Trophoblast cell (in vitro differentiated cells and primary cell): ENCODE measurements at regions not wholly inside any gene's neighbourhood (a gene's known extent, or its start where the extent isn't known, plus 50 kb on each side); places are given as distances from the start of the nearest gene placed in this dataset.
"Not testable (repeated sequence)": the region's sequence is repeated elsewhere in the genome, so short reads cannot be mapped to it uniquely, and the experiment has no call there.

Experiments used
- DNase-seq, 2 donors: peaks; one replicate each; pipeline ENCODE4 v3.0.0-alpha.2; 2016
- H2AFZ ChIP-seq: 2 replicates; pipeline ENCODE4 v1.6.1; 2013; ENCODE audit warnings: low read length, moderate library complexity, mild to moderate bottlenecking; ENCODE audit not compliant: insufficient read depth, poor library complexity
- H2AK5ac ChIP-seq: 2 replicates; pipeline ENCODE4 v1.6.1; 2013; ENCODE audit warnings: mild to moderate bottlenecking, low read length
- H2BK120ac ChIP-seq: 2 replicates; pipeline ENCODE4 v1.6.1; 2013; ENCODE audit warnings: low read length, mild to moderate bottlenecking, moderate library complexity; ENCODE audit not compliant: insufficient read depth, poor library complexity
- H2BK12ac ChIP-seq: 2 replicates; pipeline ENCODE4 v1.6.1; 2013; ENCODE audit warnings: mild to moderate bottlenecking, low read length, moderate library complexity
- H2BK5ac ChIP-seq: 2 replicates; pipeline ENCODE4 v1.6.1; 2013; ENCODE audit warnings: low read length, low read depth, moderate library complexity, mild to moderate bottlenecking; ENCODE audit not compliant: poor library complexity
- H3K14ac ChIP-seq: 2 replicates; pipeline ENCODE4 v1.6.1; 2013; ENCODE audit warnings: mild to moderate bottlenecking, low read length
- H3K18ac ChIP-seq: 2 replicates; pipeline ENCODE4 v1.6.1; 2013; ENCODE audit warnings: mild to moderate bottlenecking, low read length
- H3K23ac ChIP-seq: 2 replicates; pipeline ENCODE4 v1.6.1; 2013; ENCODE audit warnings: low read length
- H3K27ac ChIP-seq: 2 replicates; pipeline ENCODE4 v1.5.1; 2013; ENCODE audit warnings: low read depth, mild to moderate bottlenecking, inconsistent platforms, low read length, moderate library complexity
- H3K27me3 ChIP-seq: 2 replicates; pipeline ENCODE4 v1.6.1; 2013; ENCODE audit warnings: inconsistent platforms, mild to moderate bottlenecking, low read length, moderate library complexity; ENCODE audit not compliant: insufficient read depth
- H3K36me3 ChIP-seq, 2 experiments: 1 replicate in 1 of 2; 2 replicates in 1 of 2; pipeline ENCODE4 v1.6.1; 2013; ENCODE audit warnings: low read length in 2 of 2, mild to moderate bottlenecking in 2 of 2, moderate library complexity in 1 of 2; ENCODE audit not compliant: insufficient read depth in 2 of 2, control insufficient read depth in 1 of 2
- H3K4ac ChIP-seq: 2 replicates; pipeline ENCODE4 v1.6.1; 2013; ENCODE audit warnings: low read depth, mild to moderate bottlenecking, low read length, moderate library complexity
- H3K4me1 ChIP-seq, 2 experiments: 1 replicate in 1 of 2; 2 replicates in 1 of 2; pipeline ENCODE4 v1.6.1; 2013; ENCODE audit warnings: low read length in 2 of 2, mild to moderate bottlenecking in 2 of 2, moderate library complexity in 1 of 2; ENCODE audit not compliant: insufficient read depth in 2 of 2, control insufficient read depth in 1 of 2
- H3K4me2 ChIP-seq: 2 replicates; pipeline ENCODE4 v1.6.1; 2013; ENCODE audit warnings: inconsistent platforms, mild to moderate bottlenecking, low read length, moderate library complexity
- H3K4me3 ChIP-seq: 2 replicates; pipeline ENCODE4 v1.5.1; 2013; ENCODE audit warnings: mild to moderate bottlenecking, low read depth, low read length, inconsistent platforms
- H3K79me1 ChIP-seq: one replicate; pipeline ENCODE4 v1.6.1; 2013; ENCODE audit warnings: low read length
- H3K79me2 ChIP-seq: 2 replicates; pipeline ENCODE4 v1.6.1; 2013; ENCODE audit warnings: low read length, mild to moderate bottlenecking; ENCODE audit not compliant: control insufficient read depth, insufficient read depth, poor library complexity
- H3K9ac ChIP-seq: 2 replicates; pipeline ENCODE4 v1.6.1; 2013; ENCODE audit warnings: mild to moderate bottlenecking, low read length
- H3K9me3 ChIP-seq: 2 replicates; pipeline ENCODE4 v1.6.1; 2013; ENCODE audit warnings: low read depth, mild to moderate bottlenecking, control low read depth, inconsistent platforms, low read length; ENCODE audit not compliant: insufficient read depth
- H4K12ac ChIP-seq: 2 replicates; pipeline ENCODE4 v1.6.1; 2013; ENCODE audit warnings: low read depth, mild to moderate bottlenecking, low read length, moderate library complexity
- H4K8ac ChIP-seq: 2 replicates; pipeline ENCODE4 v1.6.1; 2013; ENCODE audit warnings: low read depth, mild to moderate bottlenecking, low read length, moderate library complexity
- H4K91ac ChIP-seq: one replicate; pipeline ENCODE4 v1.6.1; 2013; ENCODE audit warnings: low read depth, mild to moderate bottlenecking, low read length, moderate library complexity
- WGBS: extraction: QIAGEN DNeasy Blood & Tissue Kit; methylation state at CpG from one replicate; pipeline ENCODE4 v1.1.7; 2013; ENCODE audit warnings: missing lambda C conversion rate; ENCODE audit not compliant: insufficient read length, insufficient coverage; ENCODE audit errors: extremely low coverage; 5-methylcytosine and 5-hydroxymethylcytosine counted together

GRCh38 chr5:106979178-106979577, 691.6 kb downstream of the EFNA5 start:
- not testable (repeated sequence) for H4K12ac ChIP-seq, DNase-seq, H3K14ac ChIP-seq, H3K18ac ChIP-seq, H3K36me3 ChIP-seq, H3K4me2 ChIP-seq, H3K79me2 ChIP-seq, H3K4ac ChIP-seq, H3K9me3 ChIP-seq, H3K4me3 ChIP-seq, H3K27ac ChIP-seq, H2BK12ac ChIP-seq, H2BK120ac ChIP-seq, H2AK5ac ChIP-seq, H3K9ac ChIP-seq, H4K8ac ChIP-seq, H3K23ac ChIP-seq, H2BK5ac ChIP-seq, H3K27me3 ChIP-seq, H3K79me1 ChIP-seq, H3K4me1 ChIP-seq, H4K91ac ChIP-seq, H2AFZ ChIP-seq
- WGBS, result no CpG with 5 or more reads among the region's 11 CpGs

GRCh38 chr5:106978582-106979165, 692.1 kb downstream of the EFNA5 start:
- not testable (repeated sequence) for H3K9ac ChIP-seq, H2AK5ac ChIP-seq, H4K12ac ChIP-seq, H3K27ac ChIP-seq, H2AFZ ChIP-seq, H3K27me3 ChIP-seq, H3K4me2 ChIP-seq, H4K8ac ChIP-seq, H2BK120ac ChIP-seq, H3K23ac ChIP-seq, H3K79me1 ChIP-seq, H3K4me3 ChIP-seq, H3K4ac ChIP-seq, H3K9me3 ChIP-seq, DNase-seq, H3K18ac ChIP-seq, H2BK5ac ChIP-seq, H3K4me1 ChIP-seq, H3K14ac ChIP-seq, H4K91ac ChIP-seq, H2BK12ac ChIP-seq, H3K36me3 ChIP-seq, H3K79me2 ChIP-seq
- WGBS, result no CpG with 5 or more reads among the region's 13 CpGs

GRCh38 chr5:106976363-106976762, 694.4 kb downstream of the EFNA5 start:
- H3K36me3 ChIP-seq, result no peaks in the 10 kb centered on the region
- no peak overlapping the region for H2BK120ac ChIP-seq
- no CpG with 5 or more reads among the region's 3 CpGs for WGBS
- H4K8ac ChIP-seq, result no peak overlapping the region
- no peak overlapping the region for H3K14ac ChIP-seq
- no peak overlapping the region for H3K18ac ChIP-seq
- no peak overlapping the region for H2BK5ac ChIP-seq
- H3K27me3 ChIP-seq, result no peaks in the 10 kb centered on the region
- no peak overlapping the region for H2AFZ ChIP-seq
- H3K9me3 ChIP-seq, result no peaks in the 10 kb centered on the region
- H3K79me2 ChIP-seq, result no peaks in the 10 kb centered on the region
- H3K23ac ChIP-seq, result no peak overlapping the region
- H3K4me3 ChIP-seq, result no peak overlapping the region
- H4K12ac ChIP-seq, result no peak overlapping the region
- H3K4ac ChIP-seq, result no peak overlapping the region
- H3K4me2 ChIP-seq, result no peak overlapping the region
- H2AK5ac ChIP-seq, result no peak overlapping the region
- H4K91ac ChIP-seq, result no peak overlapping the region
- no peak overlapping the region for H3K27ac ChIP-seq
- DNase-seq, result no peak
- no peaks in the 10 kb centered on the region for H3K4me1 ChIP-seq
- H2BK12ac ChIP-seq, result no peak overlapping the region
- H3K79me1 ChIP-seq, result no peaks in the 10 kb centered on the region
- no peak overlapping the region for H3K9ac ChIP-seq

GRCh38 chr5:106974272-106974671, 696.5 kb downstream of the EFNA5 start:
- H2AFZ ChIP-seq, result no peak overlapping the region
- no peak overlapping the region for H3K4me2 ChIP-seq
- H4K12ac ChIP-seq, result no peak overlapping the region
- H3K4me3 ChIP-seq, result no peak overlapping the region
- DNase-seq, result no peak
- no peaks in the 10 kb centered on the region for H3K36me3 ChIP-seq
- no peaks in the 10 kb centered on the region for H3K27me3 ChIP-seq
- no peak overlapping the region for H2AK5ac ChIP-seq
- H3K14ac ChIP-seq, result no peak overlapping the region
- no peak overlapping the region for H3K4ac ChIP-seq
- H4K91ac ChIP-seq, result no peak overlapping the region
- H3K18ac ChIP-seq, result no peak overlapping the region
- no peak overlapping the region for H2BK12ac ChIP-seq
- no peak overlapping the region for H3K27ac ChIP-seq
- WGBS, result no CpG with 5 or more reads among the region's 2 CpGs
- no peaks in the 10 kb centered on the region for H3K79me2 ChIP-seq
- no peak overlapping the region for H4K8ac ChIP-seq
- no peak overlapping the region for H3K9ac ChIP-seq
- H3K9me3 ChIP-seq, result no peaks in the 10 kb centered on the region
- H3K23ac ChIP-seq, result no peak overlapping the region
- H2BK5ac ChIP-seq, result no peak overlapping the region
- no peaks in the 10 kb centered on the region for H3K4me1 ChIP-seq
- no peaks in the 10 kb centered on the region for H3K79me1 ChIP-seq
- H2BK120ac ChIP-seq, result no peak overlapping the region
